Loucy (cell line): ENCODE measurements at regions not wholly inside any gene's neighbourhood (a gene's known extent, or its start where the extent isn't known, plus 50 kb on each side); places are given as distances from the start of the nearest gene placed in this dataset.

Experiments used
- H2AFZ ChIP-seq: fragments of 200-600 bp; sonication (generic); 2 replicates; pipeline ENCODE4 v1.6.0; 2016; ENCODE audit warnings: antibody characterized with exemption, mild to moderate bottlenecking, low read length, moderate library complexity
- H3F3A ChIP-seq: fragments of 200-600 bp; 2 replicates; pipeline ENCODE4 v1.6.0; 2016; ENCODE audit warnings: antibody characterized with exemption, low read depth, mild to moderate bottlenecking
- H3K27me3 ChIP-seq: fragments of 200-600 bp; sonication (generic); 2 replicates; pipeline ENCODE4 v1.6.1; 2014; ENCODE audit warnings: low read length, mild to moderate bottlenecking; ENCODE audit not compliant: insufficient read depth, poor library complexity, severe bottlenecking
- H3K36me3 ChIP-seq: fragments of 200-600 bp; sonication (generic); 2 replicates; pipeline ENCODE4 v1.6.1; 2016; ENCODE audit warnings: low read length; ENCODE audit not compliant: insufficient read depth
- H3K4me1 ChIP-seq: fragments of 200-600 bp; sonication (generic); 2 replicates; pipeline ENCODE4 v1.5.1; 2014; ENCODE audit warnings: low read length, mild to moderate bottlenecking; ENCODE audit not compliant: insufficient read depth, poor library complexity, severe bottlenecking
- H3K4me2 ChIP-seq: fragments of 200-600 bp; sonication (generic); 2 replicates; pipeline ENCODE4 v1.6.0; 2014; ENCODE audit warnings: antibody characterized with exemption, low read length, low read depth, mild to moderate bottlenecking; ENCODE audit not compliant: poor library complexity, severe bottlenecking
- H3K4me3 ChIP-seq: fragments of 200-600 bp; sonication (generic); 2 replicates; pipeline ENCODE4 v1.5.1; 2014; ENCODE audit warnings: low read length, mild to moderate bottlenecking, mixed read lengths; ENCODE audit not compliant: poor library complexity, severe bottlenecking
- H3K79me2 ChIP-seq: fragments of 200-600 bp; sonication (generic); 2 replicates; pipeline ENCODE4 v1.6.1; 2014; ENCODE audit warnings: low read length; ENCODE audit not compliant: insufficient read depth
- H3K9ac ChIP-seq: fragments of 200-600 bp; sonication (generic); 2 replicates; pipeline ENCODE4 v1.6.0; 2014; ENCODE audit warnings: mild to moderate bottlenecking, low read depth, low read length, moderate library complexity; ENCODE audit not compliant: poor library complexity, severe bottlenecking
- H3K9me2 ChIP-seq: fragments of 200-600 bp; sonication (generic); replicated peaks from 2 replicates; pipeline ENCODE4 v1.6.1; 2016; ENCODE audit warnings: low read depth, low read length, mixed read lengths
- H3K9me3 ChIP-seq: fragments of 200-600 bp; sonication (generic); 2 replicates; pipeline ENCODE4 v1.6.1; 2014; ENCODE audit warnings: mild to moderate bottlenecking, antibody characterized with exemption, low read length, low read depth; ENCODE audit not compliant: insufficient read depth
- H4K20me1 ChIP-seq: fragments of 200-600 bp; sonication (generic); 2 replicates; pipeline ENCODE4 v1.6.0; 2014; ENCODE audit warnings: antibody characterized with exemption, low read length, mild to moderate bottlenecking; ENCODE audit not compliant: insufficient read depth, poor library complexity, severe bottlenecking
- CTCF ChIP-seq: fragments of 200-600 bp; sonication (generic); conservative IDR thresholded peaks from 2 replicates; pipeline ENCODE4 v1.5.1; 2014; ENCODE audit warnings: mild to moderate bottlenecking, antibody characterized with exemption, low read length
- EZH2phosphoT487 ChIP-seq: fragments of 200-600 bp; IDR thresholded peaks from 2 replicates; pipeline ENCODE4 v1.6.1; 2018; ENCODE audit warnings: antibody characterized with exemption, mild to moderate bottlenecking, moderate library complexity, borderline replicate concordance

GRCh38 chr5:167888393-167888792, 403.1 kb upstream of the WWC1 start:
- TF ChIP-seq CTCF (no peak), EZH2phosphoT487 (no peak)
- Histone ChIP-seq H2AFZ (no peak overlapping the region), H3K36me3 (no peaks in the 10 kb centered on the region), H3F3A (no peaks in the 10 kb centered on the region), H3K27me3 (no peaks in the 10 kb centered on the region), H3K9me3 (no peaks in the 10 kb centered on the region), H3K9ac (no peak overlapping the region), H3K4me3 (no peak overlapping the region), H3K4me1 (no peaks in the 10 kb centered on the region), H3K9me2 (no peaks in the 10 kb centered on the region), H3K79me2 (no peaks in the 10 kb centered on the region), H3K4me2 (no peak overlapping the region), H4K20me1 (no peaks in the 10 kb centered on the region)

- Histone ChIP-seq H3K9me3 (no peaks in the 10 kb centered on the region), H2AFZ (no peak overlapping the region), H3K9ac (no peak overlapping the region), H3K4me1 (no peaks in the 10 kb centered on the region), H3K36me3 (no peaks in the 10 kb centered on the region), H3K27me3 (no peaks in the 10 kb centered on the region), H3F3A (no peaks in the 10 kb centered on the region), H3K4me2 (no peak overlapping the region), H3K4me3 (no peak overlapping the region), H4K20me1 (no peaks in the 10 kb centered on the region), H3K79me2 (no peaks in the 10 kb centered on the region), H3K9me2 (no peaks in the 10 kb centered on the region)
- TF ChIP-seq EZH2phosphoT487 (no peak), CTCF (no peak)
These were observed 402.2 kb upstream of the WWC1 start for GRCh38 chr5:167889276-167889675.

DNA sequence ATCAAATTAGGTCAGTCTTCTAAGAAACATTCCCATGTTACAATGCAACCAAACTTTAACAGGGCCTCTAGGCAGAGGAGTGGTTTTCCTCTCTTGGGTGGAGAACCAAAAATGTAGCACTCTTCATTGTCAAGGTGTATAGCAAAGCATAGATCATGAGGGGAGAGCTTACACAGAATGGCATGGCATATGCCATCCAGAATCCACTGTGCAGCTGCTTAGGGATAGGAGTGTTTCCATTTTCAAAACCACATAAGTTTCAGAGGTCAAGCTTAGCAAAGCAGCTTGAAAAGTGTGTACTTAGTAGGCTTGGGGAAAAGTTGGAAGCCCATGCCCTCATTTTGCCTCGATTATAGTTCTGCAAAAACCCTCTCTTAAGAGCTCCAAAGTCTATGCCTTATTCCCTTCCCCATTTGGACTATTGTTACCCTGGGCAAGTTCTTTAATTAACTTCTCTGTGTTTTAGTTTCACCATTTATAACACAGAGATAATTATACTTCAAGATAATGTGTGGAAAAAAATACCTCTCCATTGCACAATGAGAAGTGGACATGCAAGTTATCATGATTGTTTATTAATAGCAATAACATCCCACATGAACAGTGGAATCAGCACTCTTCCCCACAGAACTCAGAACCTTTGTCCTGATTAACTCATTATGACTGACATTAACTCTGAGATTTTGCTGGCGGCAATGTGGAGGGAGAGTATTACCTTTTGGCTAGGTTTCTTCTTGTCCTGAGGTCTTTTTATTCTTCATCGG, 398.9 kb upstream of the WWC1 start:
- Histone ChIP-seq H3K4me2 (no peak overlapping the region), H3K79me2 (no peaks in the 10 kb centered on the region), H3K4me1 (no peaks in the 10 kb centered on the region), H3K36me3 (no peaks in the 10 kb centered on the region), H3K9me3 (no peaks in the 10 kb centered on the region), H3K9me2 (no peaks in the 10 kb centered on the region), H4K20me1 (no peaks in the 10 kb centered on the region), H3K9ac (no peak overlapping the region), H3F3A (no peaks in the 10 kb centered on the region), H3K27me3 (no peaks in the 10 kb centered on the region), H3K4me3 (no peak overlapping the region), H2AFZ (no peak overlapping the region)
- no peak for TF ChIP-seq EZH2phosphoT487

DNA sequence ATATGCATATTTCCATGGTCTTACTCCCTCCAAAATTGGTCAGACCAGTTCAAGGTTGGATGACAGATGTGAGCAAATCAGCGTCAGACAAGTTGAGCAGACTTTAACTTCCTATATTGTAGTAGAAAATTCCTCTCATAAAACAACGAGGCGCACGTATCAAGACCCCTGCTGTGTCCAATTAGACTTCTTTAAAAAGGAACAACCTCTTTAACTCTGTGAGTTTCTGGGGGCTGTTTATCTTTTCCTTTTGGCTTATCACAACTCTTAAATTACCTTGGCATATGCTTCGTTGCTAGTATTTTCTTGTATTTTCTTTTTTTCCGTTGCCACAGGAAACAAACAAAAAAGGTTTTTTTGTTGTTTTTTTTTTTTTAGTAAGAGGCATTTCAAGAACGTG, 398.2 kb upstream of the WWC1 start:
- H3K4me3 ChIP-seq: no peak overlapping the region
- no peaks in the 10 kb centered on the region for H3F3A ChIP-seq
- no peak for TF ChIP-seq EZH2phosphoT487
- no peak for TF ChIP-seq CTCF
- no peaks in the 10 kb centered on the region for H3K9me3 ChIP-seq
- no peak overlapping the region for H3K9ac ChIP-seq
- no peaks in the 10 kb centered on the region for H3K36me3 ChIP-seq
- H2AFZ ChIP-seq: no peak overlapping the region
- H3K79me2 ChIP-seq: no peaks in the 10 kb centered on the region
- no peak overlapping the region for H3K4me2 ChIP-seq
- no peaks in the 10 kb centered on the region for H4K20me1 ChIP-seq
- H3K27me3 ChIP-seq: no peaks in the 10 kb centered on the region
- H3K4me1 ChIP-seq: no peaks in the 10 kb centered on the region
- H3K9me2 ChIP-seq: no peaks in the 10 kb centered on the region
